ENCODE measurements at regions not wholly inside any gene's neighbourhood (a gene's known extent, or its start where the extent isn't known, plus 50 kb on each side); places are given as distances from the start of the nearest gene placed in this dataset.
"Not testable (repeated sequence)": the region's sequence is repeated elsewhere in the genome, so short reads cannot be mapped to it uniquely, and the experiment has no call there.

GRCh38 chr12:89200217-89200616, 152.1 kb downstream of the DUSP6 start:
- TF ChIP-seq CTCF (conservative IDR thresholded peaks at IDR 0.05; ENCODE audit: low read depth, low read length), result no peak
- no peak for DNase-seq (ENCODE audit: low read depth)
- H3K4me3 ChIP-seq (ENCODE audit: low read depth, low read length), result no peak overlapping the region

- DNase-seq (ENCODE audit: low read depth), result no peak
- TF ChIP-seq CTCF (conservative IDR thresholded peaks at IDR 0.05; ENCODE audit: low read depth, low read length), result no peak
- no peak overlapping the region for H3K4me3 ChIP-seq (ENCODE audit: low read depth, low read length)
These were observed 156.8 kb downstream of the DUSP6 start for GRCh38 chr12:89195470-89195869.

GRCh38 chr12:89194683-89195082, 157.6 kb downstream of the DUSP6 start:
- no peak overlapping the region for H3K4me3 ChIP-seq (ENCODE audit: low read depth, low read length)
- DNase-seq (ENCODE audit: low read depth), result no peak
- no peak for TF ChIP-seq CTCF (conservative IDR thresholded peaks at IDR 0.05; ENCODE audit: low read depth, low read length)

- H3K4me3 ChIP-seq (ENCODE audit: low read depth, low read length), result no peak overlapping the region
- no peak for DNase-seq (ENCODE audit: low read depth)
- TF ChIP-seq CTCF (conservative IDR thresholded peaks at IDR 0.05; ENCODE audit: low read depth, low read length), result no peak
These were observed 159.9 kb downstream of the DUSP6 start for GRCh38 chr12:89192429-89192828.

GRCh38 chr12:89191597-89191996, 160.7 kb downstream of the DUSP6 start:
- H3K4me3 ChIP-seq (ENCODE audit: low read depth, low read length), result not testable (repeated sequence)

GRCh38 chr12:89189448-89189847, 162.9 kb downstream of the DUSP6 start:
- no peak for DNase-seq (ENCODE audit: low read depth)
- no peak for TF ChIP-seq CTCF (conservative IDR thresholded peaks at IDR 0.05; ENCODE audit: low read depth, low read length)
- H3K4me3 ChIP-seq (ENCODE audit: low read depth, low read length), result no peak overlapping the region

More at GRCh38 chr12:89191597-89191996, 160.7 kb downstream of the DUSP6 start:
- DNase-seq (ENCODE audit: low read depth), result not testable (repeated sequence)

- TF ChIP-seq CTCF (conservative IDR thresholded peaks at IDR 0.05; ENCODE audit: low read depth, low read length), result no peak
- no peak for DNase-seq (ENCODE audit: low read depth)
- H3K4me3 ChIP-seq (ENCODE audit: low read depth, low read length), result no peak overlapping the region
These were observed 164.8 kb downstream of the DUSP6 start for GRCh38 chr12:89187507-89187906.

GRCh38 chr12:89185889-89186288, 166.4 kb downstream of the DUSP6 start:
- no peak for TF ChIP-seq CTCF (conservative IDR thresholded peaks at IDR 0.05; ENCODE audit: low read depth, low read length)
- H3K4me3 ChIP-seq (ENCODE audit: low read depth, low read length), result no peak overlapping the region

More at GRCh38 chr12:89185889-89186288, 166.4 kb downstream of the DUSP6 start:
- DNase-seq (ENCODE audit: low read depth), result peak; percentile 76
